HG03469 (cell line): ENCODE measurements at regions not wholly inside any gene's neighbourhood (a gene's known extent, or its start where the extent isn't known, plus 50 kb on each side); places are given as distances from the start of the nearest gene placed in this dataset.
A peak's percentile ranks its signal among the peaks of the same experiment; 100 is the strongest.
"Not testable (repeated sequence)": the region's sequence is repeated elsewhere in the genome, so short reads cannot be mapped to it uniquely, and the experiment has no call there.

ENCODE experiments used
- ATAC-seq: cut with Tn5 transposase; IDR thresholded peaks from one replicate; pipeline ENCODE4 v1.9.1; 2021; ENCODE audit warnings: mild to moderate bottlenecking, moderate library complexity, moderate number of reproducible peaks; ENCODE audit not compliant: unreplicated experiment

DNA sequence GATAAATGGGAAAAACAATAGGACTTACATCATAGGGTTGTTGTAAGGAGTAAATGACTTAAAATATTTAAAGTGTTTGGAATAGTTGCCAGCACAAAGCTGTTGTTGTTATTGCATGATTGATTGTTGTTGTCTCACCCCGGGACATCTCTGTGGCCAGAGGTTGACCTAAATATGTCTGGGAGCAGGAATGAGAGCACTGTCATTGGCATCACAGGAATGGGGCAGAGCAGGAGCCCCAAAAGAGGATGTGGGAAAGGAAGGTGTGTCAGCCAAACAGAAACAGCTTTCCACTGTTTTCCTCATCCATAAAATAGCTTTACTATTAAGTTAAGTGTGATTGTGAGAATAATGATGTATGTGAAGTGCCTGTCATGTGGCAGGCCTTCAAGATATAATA lies 121.6 kb downstream of the TMEM168 start:
- ATAC-seq = no peak

DNA sequence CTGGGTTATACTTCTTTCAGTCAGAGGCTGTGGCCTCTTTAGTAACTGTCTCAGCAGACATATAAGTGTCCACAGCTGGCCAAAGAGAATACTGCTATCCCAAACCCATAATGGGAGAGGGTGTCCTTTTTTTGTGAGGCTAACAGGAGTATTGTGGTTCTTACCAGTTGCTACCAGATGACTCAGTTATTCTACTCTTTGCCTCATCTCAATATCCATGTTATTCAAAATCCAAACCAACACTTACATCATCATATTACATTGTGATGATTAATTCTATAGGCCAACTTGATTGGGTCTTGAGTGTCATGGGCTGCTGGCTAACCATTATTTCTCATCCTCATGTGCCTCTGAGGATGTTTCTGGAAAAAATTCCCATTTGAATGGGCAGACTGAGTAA lies 120.9 kb downstream of the TMEM168 start:
- ATAC-seq = no peak

DNA sequence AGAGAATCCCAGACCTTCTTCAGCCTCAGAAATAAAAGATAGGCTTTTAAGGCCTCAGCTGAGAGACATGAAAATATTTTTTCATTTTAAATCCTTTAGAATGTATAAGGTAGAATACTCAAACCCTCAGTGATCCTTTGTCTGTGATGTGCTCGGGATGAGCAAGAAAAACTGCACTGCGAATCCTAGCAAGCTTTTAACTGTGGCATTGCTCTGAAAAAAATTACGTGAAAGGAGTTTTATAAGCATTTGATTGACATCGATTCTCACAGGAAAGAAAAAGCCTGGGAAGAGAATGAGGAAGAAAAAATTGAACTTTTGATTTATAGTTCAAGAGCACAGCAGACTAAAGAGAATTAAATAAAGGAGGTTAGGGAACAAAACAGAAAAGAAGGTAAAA lies 120.0 kb downstream of the TMEM168 start:
- ATAC-seq = no peak

DNA sequence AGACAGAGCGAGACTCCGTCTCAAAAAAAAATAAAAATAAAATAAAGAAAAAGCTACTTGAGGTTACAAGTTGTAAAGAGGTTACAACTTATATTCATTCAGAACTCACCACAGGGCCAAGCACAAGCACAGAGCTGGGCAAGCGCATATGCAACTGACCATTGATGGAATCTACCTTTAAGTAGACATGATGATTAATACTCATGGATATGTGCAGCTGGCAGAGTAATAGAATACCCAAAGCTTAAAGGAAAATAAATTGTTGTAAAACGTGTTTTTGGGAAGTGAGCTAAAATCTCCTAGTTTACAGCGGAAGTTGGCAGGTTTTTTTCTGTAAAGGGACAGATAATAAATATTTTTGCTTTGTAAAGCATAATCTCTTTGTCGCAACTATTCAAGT lies 111.6 kb downstream of the TMEM168 start:
- ATAC-seq = no peak

DNA sequence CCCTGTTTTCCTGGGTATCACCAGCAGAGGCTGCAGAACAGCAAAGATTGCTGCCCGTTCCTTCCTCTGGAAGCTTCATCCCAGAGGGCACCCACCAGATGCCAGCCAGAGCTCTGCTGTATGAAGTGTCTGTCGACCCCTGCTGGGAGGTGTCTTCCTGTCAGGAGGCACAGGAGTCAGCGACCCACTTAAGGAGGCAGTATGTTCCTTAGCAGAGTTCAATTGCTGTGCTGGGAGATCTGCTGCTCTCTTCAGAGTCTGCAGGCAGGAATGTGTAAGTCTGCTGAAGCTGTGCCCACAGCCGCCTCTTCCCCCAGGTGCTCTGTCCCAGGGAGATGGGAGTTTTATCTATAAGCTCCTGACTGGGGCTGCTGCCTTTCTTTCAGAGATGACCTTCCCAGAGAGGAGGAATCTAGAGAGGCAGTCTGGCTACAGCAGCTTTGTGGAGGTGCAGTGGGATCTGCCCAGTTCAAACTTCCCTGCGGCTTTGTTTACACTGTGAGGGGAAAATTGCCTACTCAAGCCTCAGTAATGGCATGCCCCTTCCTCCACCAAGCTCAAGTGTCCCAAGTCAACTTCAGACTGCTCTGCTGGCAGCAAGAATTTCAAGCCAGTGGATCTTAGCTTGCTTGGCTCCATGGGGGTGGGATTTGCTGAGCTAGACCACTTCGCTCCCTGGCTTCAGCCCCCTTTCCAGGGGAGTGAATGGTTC lies 100.6 kb downstream of the TMEM168 start:
- not testable (repeated sequence) for ATAC-seq

DNA sequence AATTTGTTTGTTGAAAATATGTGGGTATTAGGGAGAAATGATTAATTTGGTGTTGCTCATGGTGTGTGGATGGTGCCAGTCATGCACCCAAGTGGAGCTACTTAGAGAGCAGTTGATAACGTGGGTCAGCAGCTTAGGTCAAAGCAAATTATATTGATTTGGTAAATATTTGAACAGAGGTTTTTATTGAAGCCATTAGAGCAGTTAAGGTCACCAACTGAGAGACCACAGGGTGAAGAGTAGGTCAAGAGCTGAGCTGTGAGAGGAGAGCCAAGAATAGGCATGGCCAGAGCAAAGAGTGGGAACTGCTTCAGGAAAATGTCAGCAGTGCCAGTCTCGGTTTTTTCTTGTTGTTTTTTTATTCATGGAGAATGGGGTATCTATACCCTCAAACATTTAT lies 97.9 kb downstream of the TMEM168 start:
- no peak for ATAC-seq

DNA sequence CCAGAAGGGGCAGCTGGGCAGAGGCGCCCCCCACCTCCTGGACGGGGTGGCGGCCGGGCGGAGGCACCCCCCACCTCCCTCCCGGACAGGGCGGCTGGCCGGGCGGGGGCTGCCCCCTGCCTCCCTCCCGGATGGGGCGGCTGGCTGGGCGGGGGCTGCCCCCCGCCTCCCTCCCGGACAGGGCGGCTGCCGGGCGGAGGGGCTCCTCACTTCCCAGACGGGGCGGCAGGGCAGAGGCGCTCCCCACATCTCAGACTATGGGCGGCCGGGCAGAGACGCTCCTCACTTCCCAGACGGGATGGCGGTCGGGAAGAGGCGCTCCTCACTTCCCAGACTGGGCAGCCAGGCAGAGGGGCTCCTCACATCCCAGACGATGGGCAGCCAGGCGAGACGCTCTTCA lies 93.0 kb downstream of the TMEM168 start:
- not testable (repeated sequence) for ATAC-seq

DNA sequence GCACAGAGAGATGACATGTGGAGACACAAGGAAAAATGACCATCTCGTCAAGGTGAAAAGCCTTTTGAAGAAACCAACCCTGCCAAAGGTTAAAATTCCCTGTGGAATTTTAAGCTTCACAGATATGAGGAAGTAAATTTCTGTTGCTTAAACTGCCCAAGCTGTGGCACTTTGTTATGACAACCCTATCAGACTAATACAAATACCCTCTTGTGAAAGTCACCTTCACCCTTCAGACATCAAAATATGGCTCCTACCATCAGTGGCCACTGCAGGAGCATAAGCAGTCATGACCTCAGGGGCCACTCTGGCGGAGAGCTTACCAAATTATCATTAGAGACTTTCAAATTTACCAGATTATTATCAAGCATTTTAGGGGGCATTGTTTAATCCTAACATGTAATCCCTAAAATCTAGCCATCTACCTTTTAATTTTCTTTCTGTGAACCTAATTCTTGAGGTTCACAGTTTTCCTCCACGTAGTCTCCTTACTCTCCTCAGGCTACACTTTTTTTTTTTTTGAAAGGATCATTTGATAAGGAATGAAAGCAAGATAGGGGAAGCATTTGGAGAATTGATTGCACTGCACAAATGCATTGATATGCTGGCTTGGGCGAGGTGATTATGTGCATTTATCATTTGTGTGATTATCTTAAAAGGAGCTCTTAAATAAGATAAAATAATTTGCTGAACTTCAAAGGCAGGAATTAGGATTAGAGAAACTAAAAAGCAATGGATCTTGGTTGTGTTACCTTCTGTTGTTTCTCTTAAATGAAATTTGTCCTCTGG lies 90.3 kb downstream of the TMEM168 start:
- ATAC-seq = no peak

DNA sequence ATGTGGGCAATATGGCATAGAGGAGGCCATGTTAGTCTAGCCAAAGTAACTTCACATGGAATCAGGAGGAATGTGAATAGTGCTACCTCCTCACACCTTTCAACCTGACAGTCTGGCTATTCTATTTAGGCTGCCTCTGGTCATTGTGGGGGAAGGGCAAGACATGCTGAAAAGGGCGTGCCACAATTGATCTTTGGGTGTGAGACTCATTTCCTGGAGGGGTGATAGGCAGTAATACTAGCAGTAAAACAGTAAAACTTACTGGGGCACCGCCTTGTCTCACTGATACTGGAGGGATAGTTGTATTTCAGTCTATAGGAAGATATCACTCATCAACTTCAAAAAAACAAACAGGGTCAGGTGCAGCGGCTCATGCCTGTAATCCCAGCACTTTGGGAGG lies 88.7 kb downstream of the TMEM168 start:
- ATAC-seq = no peak

DNA sequence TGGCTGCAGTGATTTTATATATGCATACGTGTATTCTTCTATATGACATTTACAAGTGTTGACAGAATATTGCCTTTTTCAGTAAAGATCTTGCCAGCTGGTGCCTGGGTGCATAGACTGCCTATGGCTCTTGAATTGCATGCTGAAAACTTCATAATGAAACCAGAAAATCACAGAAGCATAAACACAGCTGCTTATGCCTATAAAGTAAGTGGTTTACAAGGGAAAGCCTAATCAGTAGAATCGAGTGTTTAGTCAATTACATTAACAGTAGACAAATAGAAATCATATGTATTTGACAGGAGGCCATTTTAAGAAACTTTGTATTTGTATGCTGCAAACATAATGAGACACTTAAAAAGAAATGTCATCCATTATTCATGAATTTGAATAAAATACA lies 82.5 kb downstream of the TMEM168 start:
- peak; percentile 55 for ATAC-seq

DNA sequence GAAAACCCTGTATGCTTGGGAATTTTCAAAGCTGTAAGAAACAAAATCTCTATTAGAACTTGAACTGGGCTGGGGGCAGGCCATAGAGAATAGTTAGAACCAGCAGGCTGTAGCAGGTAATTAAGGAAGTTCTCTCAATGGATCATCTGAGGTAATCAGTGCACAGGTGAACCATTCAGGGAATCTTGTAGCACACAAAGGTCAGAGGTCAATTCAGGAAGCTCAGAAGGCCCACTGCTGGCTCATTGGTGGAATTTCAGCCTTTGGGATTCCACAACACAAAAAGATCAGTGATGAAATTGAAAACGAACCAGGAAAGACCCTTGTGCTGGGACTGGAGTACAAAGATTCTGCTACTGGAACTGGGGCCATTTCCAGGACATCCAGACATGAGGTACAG lies 82.0 kb downstream of the TMEM168 start:
- ATAC-seq = no peak
